ENCODE measurements at regions not wholly inside any gene's neighbourhood (a gene's known extent, or its start where the extent isn't known, plus 50 kb on each side); places are given as distances from the start of the nearest gene placed in this dataset.
"Not testable (repeated sequence)": the region's sequence is repeated elsewhere in the genome, so short reads cannot be mapped to it uniquely, and the experiment has no call there.

DNA sequence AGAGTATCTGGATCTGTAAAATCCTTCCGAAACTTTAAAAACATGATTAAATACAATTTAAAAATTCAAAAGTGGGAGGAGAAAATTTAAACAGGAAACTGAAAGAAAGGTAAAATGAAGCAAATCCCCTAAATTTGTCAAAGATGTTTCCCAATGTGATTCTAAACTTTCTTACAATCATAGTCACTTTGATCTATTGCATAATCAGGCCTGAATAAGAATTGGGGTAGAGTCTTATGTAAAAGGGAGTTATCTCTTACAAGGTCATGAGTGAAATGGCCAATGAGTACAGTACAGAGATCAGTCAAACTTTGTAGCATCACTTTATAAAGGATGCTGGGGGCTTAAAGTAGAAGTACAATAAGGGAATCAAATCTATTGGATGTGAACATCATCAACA, 1657.7 kb upstream of the CELF4 start:
- no peak for DNase-seq (ENCODE audit: low spot score)

DNA sequence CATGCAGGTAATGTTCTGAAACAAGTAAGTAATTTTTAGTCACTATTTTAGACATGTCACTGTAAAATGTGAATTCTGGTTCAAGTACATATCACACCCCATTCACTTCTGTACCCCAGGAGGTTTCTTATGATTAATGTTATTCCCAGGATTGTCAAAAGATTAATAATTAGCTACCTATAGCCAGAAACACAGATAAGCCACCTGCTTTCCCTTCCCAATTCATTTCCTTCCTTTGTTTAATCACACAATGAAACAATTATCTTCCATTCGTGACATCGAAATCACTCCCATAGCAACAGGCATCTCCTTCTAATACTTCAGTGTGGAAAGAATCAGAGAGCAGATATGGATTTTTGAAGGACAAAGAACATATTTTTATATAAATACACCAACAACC, 1650.3 kb upstream of the CELF4 start:
- no peak for DNase-seq (ENCODE audit: low spot score)

GRCh38 chr18:39211461-39211860, 1645.9 kb upstream of the CELF4 start:
- no peak for DNase-seq (ENCODE audit: low spot score)

GRCh38 chr18:39209173-39209572, 1643.6 kb upstream of the CELF4 start:
- no peak for DNase-seq (ENCODE audit: low spot score)

GRCh38 chr18:39208729-39209128, 1643.1 kb upstream of the CELF4 start:
- DNase-seq (ENCODE audit: low spot score) = no peak

DNA sequence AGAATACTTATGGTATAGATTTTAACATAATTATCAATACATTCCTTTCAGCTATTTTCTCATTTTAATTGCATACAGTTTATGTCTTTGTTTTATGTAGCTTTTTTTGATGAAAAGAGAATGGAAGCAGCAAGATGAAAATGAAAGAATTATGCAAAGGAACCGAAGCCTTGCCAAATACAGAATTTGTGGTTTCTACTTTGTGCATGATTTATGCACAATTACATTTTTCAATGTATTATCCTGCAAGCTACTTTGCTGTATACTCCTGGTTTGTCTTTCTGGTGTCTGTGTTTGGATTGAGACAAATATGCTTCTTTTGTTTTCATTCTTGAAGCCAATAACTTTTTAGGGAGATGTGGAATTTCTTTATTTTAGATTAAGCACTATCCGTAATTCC, 1642.6 kb upstream of the CELF4 start:
- no peak for DNase-seq (ENCODE audit: low spot score)

DNA sequence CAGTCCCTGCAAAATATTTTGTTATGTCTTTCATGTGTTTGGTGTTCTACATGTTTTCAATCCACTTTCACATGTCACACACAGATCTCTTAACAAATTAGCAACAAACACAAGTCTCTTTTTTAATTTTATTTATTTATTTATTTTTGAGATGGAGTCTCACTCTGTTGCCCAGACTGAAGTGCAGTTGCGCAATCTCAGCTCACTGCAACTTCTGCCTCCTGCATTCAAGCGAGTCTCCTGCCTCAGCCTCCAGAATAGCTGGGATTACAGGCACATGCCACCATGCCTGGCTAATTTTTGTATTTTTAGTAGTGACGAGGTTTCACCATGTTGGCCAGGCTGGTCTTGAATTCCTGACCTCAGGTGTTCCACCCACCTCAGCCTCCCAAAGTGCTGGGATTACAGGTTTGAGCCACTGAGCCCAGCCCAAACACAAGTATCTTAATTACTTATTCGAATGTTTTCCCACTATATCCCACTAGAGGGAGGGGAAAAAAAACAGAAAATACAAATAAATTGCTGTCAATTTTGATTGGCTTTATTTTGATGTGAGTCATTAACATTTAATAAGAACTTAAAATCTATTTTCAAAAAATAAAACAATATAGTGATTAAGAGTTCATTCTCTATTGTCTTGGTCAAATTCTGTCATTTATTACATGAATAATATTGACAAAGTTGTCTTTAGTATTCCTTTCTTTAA, 1641.0 kb upstream of the CELF4 start:
- DNase-seq (ENCODE audit: low spot score) = not testable (repeated sequence)

- no peak for DNase-seq (ENCODE audit: low spot score)
These were observed 1640.1 kb upstream of the CELF4 start for GRCh38 chr18:39205565-39206195.

DNA sequence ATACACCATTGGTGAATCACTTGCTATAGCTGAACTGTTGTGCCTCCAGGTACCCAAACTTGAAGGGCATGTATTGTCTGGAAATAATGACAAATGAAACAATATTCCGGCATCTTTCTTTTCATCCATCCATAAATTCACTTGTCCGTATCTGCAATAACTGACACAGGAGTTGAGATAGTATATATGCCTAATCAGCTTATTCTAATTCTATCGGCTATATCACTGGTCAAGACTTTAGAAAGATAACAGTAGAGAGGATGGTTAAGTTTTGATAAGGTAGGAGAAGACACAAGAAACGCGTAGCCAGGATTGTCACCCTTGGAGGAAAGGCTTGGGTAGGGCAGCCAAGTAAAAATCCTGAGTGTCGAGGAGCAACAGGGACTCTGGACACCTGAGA, 1634.6 kb upstream of the CELF4 start:
- no peak for DNase-seq (ENCODE audit: low spot score)

DNA sequence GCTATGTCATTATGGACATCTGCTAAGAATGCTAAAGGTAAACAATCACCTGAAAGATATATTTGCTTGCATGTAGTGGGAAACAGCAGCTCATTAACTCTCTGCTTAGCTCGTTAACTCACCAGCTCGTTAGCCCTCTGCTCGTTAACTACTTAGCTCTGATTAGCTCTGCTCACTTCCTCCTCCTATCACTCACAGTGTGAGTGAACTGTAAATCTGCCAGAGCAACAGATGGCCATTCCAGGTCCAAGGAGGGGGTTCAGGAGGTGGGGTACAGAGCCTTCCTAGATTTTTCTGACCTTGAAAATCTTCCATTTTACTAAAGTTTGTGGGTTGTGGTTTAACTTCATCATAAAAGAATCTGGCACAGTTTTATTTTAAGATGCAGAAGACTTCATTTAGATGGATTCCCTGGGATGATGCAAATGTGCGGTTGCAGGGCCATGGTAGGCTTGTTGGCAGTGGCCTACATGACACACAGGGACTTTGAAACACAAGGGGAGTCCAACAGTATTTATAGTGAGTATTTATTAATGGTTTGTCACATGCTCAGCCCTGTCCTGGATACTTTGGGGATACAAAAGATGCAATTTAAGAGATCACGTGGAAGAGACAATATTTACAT, 1633.7 kb upstream of the CELF4 start:
- no peak for DNase-seq (ENCODE audit: low spot score)

GRCh38 chr18:39198376-39198775, 1632.8 kb upstream of the CELF4 start:
- peak; percentile 29 for DNase-seq (ENCODE audit: low spot score)

- no peak for DNase-seq (ENCODE audit: low spot score)
These were observed 1626.3 kb upstream of the CELF4 start for GRCh38 chr18:39191931-39192330.

GRCh38 chr18:39191058-39191457, 1625.5 kb upstream of the CELF4 start:
- no peak for DNase-seq (ENCODE audit: low spot score)

DNA sequence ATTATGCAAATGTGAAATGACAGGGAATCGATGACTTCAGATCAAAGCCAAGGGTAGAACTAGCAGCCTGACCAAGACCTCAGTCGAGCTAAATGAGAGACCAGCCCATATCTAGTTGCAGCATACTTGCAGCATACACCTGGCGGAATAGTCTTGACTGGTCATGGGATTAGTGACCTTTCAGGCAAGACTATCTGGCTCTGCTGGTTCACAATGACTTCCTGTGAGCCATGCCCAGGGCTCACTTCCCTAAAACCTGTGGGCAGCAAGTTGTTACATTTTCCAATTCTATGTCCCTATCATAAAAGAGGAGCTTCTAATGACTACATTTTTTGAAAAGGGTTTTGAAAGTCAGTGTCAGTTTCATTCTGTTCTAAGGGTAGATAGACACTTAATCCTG, 1624.9 kb upstream of the CELF4 start:
- no peak for DNase-seq (ENCODE audit: low spot score)

DNA sequence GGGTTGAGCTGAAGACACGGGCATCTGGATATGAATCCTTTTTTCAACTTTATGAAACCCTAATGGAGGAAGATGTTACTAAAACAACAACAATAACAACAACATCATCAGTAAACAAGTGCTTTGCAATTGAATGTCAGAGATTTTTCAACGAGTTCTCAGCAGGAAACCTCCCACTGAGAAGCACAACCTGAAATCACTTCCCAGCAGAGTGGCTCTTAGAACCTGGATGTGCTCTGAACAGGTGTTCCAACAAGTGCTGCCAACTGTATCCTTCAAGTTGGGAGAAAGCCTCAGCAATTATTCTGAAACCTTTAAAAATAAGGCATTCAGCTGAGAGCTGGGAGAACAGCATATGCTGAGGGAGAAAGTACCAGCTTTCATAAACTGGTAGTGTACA, 1622.7 kb upstream of the CELF4 start:
- DNase-seq (ENCODE audit: low spot score) = no peak

- no peak for DNase-seq (ENCODE audit: low spot score)
These were observed 1620.4 kb upstream of the CELF4 start for GRCh38 chr18:39186008-39186407.

DNA sequence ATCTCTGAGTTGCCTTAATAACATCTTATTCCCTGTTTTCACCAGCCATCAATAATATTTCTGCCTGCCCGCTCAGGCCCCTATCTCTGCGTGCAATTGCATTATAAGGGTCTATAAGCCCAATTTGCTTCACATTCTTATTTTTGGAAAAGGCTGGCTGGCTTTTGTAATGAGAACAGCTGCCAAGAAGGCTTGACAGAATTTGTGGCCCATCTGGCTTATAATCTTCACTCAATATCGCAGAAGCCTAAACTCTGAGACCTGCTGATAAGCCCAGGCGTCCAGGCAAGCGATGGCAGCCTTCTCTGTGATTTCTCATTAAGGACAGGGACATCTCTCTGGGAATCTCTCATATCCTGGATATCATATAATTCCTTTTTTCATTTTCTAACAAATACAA, 1618.6 kb upstream of the CELF4 start:
- DNase-seq (ENCODE audit: low spot score) = no peak

- no peak for DNase-seq (ENCODE audit: low spot score)
These were observed 1612.6 kb upstream of the CELF4 start for GRCh38 chr18:39178166-39178565.

GRCh38 chr18:39172695-39173421, 1607.3 kb upstream of the CELF4 start:
- DNase-seq (ENCODE audit: low spot score) = no peak

- no peak for DNase-seq (ENCODE audit: low spot score)
These were observed 1603.1 kb upstream of the CELF4 start for GRCh38 chr18:39168723-39169122.

- DNase-seq (ENCODE audit: low spot score) = no peak
These were observed 1602.4 kb upstream of the CELF4 start for GRCh38 chr18:39167990-39168389.

GRCh38 chr18:39166776-39167175, 1601.2 kb upstream of the CELF4 start:
- no peak for DNase-seq (ENCODE audit: low spot score)

Data from Ammon's horn (tissue), 1 donor.